Prostate gland (tissue), 2 donors: ENCODE measurements at regions not wholly inside any gene's neighbourhood (a gene's known extent, or its start where the extent isn't known, plus 50 kb on each side); places are given as distances from the start of the nearest gene placed in this dataset.

Source experiments
- POLR2A ChIP-seq: fragments of 450-650 bp; IDR thresholded peaks from one replicate; pipeline ENCODE4 v1.6.1; 2016; ENCODE audit warnings: antibody characterized with exemption, mild to moderate bottlenecking
- TF ChIP-seq, protein P1 (sequence below), 4 experiments: fragments of 200-600 bp in 2 of 4; fragments of 450-650 bp in 2 of 4; sonication (generic) in 2 of 4; IDR thresholded peaks; 1 replicate in 3 of 4; 2 replicates in 1 of 4; pipeline ENCODE4 v1.5.1; 2016 to 2019; ENCODE audit warnings: antibody characterized with exemption in 4 of 4, mild to moderate bottlenecking in 2 of 4, moderate library complexity in 2 of 4

- TF ChIP-seq, protein P1, sequence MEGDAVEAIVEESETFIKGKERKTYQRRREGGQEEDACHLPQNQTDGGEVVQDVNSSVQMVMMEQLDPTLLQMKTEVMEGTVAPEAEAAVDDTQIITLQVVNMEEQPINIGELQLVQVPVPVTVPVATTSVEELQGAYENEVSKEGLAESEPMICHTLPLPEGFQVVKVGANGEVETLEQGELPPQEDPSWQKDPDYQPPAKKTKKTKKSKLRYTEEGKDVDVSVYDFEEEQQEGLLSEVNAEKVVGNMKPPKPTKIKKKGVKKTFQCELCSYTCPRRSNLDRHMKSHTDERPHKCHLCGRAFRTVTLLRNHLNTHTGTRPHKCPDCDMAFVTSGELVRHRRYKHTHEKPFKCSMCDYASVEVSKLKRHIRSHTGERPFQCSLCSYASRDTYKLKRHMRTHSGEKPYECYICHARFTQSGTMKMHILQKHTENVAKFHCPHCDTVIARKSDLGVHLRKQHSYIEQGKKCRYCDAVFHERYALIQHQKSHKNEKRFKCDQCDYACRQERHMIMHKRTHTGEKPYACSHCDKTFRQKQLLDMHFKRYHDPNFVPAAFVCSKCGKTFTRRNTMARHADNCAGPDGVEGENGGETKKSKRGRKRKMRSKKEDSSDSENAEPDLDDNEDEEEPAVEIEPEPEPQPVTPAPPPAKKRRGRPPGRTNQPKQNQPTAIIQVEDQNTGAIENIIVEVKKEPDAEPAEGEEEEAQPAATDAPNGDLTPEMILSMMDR (IDR thresholded peaks at IDR 0.05), result no peak
- TF ChIP-seq POLR2A, result no peak
Observed at GRCh38 chr21:26408511-26408910, 164.6 kb downstream of the CYYR1 start.
